ENCODE measurements at regions not wholly inside any gene's neighbourhood (a gene's known extent, or its start where the extent isn't known, plus 50 kb on each side); places are given as distances from the start of the nearest gene placed in this dataset.

DNA sequence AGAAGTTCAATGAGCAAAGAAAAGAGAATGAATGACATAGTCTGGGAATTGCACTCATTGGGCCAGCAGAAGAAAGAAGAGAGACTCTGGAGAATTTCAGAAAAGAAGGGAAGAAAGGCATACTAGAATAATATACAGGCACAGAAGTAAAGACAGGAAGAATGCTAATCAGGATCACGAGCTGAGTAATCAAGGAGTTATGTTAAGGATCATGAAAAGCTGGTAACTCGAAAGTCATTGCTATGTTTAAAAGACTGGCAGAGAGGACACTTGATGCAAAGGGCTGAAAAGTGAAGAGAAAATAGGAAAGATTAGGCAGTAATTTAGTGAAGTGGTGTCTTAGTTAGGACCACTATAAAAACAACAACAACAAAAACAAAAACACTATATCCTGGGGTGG is 284.1 kb downstream of the ZBBX start:
- no peak overlapping the region for H3K4me3 ChIP-seq (ENCODE audit: low read depth, low read length)
- H3K27ac ChIP-seq (ENCODE audit: low read depth, low read length): no peak overlapping the region
- ChIA-PET POLR2A (no interaction called here), CTCF (no interaction called here)
- no peak for DNase-seq (ENCODE audit: low read depth, low spot score)
- no peaks in the 10 kb centered on the region for H3K9me3 ChIP-seq (ENCODE audit: control insufficient read depth, insufficient read depth, low read length)
- TF ChIP-seq, protein P1, sequence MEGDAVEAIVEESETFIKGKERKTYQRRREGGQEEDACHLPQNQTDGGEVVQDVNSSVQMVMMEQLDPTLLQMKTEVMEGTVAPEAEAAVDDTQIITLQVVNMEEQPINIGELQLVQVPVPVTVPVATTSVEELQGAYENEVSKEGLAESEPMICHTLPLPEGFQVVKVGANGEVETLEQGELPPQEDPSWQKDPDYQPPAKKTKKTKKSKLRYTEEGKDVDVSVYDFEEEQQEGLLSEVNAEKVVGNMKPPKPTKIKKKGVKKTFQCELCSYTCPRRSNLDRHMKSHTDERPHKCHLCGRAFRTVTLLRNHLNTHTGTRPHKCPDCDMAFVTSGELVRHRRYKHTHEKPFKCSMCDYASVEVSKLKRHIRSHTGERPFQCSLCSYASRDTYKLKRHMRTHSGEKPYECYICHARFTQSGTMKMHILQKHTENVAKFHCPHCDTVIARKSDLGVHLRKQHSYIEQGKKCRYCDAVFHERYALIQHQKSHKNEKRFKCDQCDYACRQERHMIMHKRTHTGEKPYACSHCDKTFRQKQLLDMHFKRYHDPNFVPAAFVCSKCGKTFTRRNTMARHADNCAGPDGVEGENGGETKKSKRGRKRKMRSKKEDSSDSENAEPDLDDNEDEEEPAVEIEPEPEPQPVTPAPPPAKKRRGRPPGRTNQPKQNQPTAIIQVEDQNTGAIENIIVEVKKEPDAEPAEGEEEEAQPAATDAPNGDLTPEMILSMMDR (IDR thresholded peaks at IDR 0.05; ENCODE audit: low read depth, low read length): no peak
- H3K27me3 ChIP-seq (ENCODE audit: control insufficient read depth, insufficient read depth, low read length): no peaks in the 10 kb centered on the region

DNA sequence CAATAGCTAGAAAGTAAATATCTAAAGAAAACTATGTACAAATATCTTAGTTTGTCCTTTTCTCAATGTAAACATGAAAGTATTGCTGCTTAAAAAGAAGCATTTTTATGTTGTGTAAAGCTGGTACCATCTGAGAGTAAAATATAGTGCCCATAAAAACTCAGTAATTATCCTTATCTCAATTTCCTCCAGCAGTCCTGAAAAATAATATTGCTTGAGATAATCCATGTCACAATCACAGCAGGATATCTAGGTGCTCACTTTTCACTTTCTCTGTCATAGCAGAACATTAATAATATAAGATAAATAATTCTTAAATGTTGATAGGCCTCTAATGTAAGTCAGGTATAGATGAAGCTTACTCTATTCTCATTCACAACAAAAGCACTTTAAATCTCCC is 285.5 kb downstream of the ZBBX start:
- H3K27ac ChIP-seq (ENCODE audit: low read depth, low read length): no peak overlapping the region
- no peak overlapping the region for H3K4me3 ChIP-seq (ENCODE audit: low read depth, low read length)
- POLR2A ChIA-PET: no interaction called here
- no peak for DNase-seq (ENCODE audit: low read depth, low spot score)
- H3K9me3 ChIP-seq (ENCODE audit: control insufficient read depth, insufficient read depth, low read length): no peaks in the 10 kb centered on the region
- H3K27me3 ChIP-seq (ENCODE audit: control insufficient read depth, insufficient read depth, low read length): no peaks in the 10 kb centered on the region
- CTCF ChIA-PET: no interaction called here
- TF ChIP-seq, protein P1 (IDR thresholded peaks at IDR 0.05; ENCODE audit: low read depth, low read length): no peak

GRCh38 chr3:167091226-167091625 is 288.9 kb downstream of the ZBBX start:
- ChIA-PET CTCF (no interaction called here), POLR2A (no interaction called here)
- Histone ChIP-seq H3K9me3 (ENCODE audit: control insufficient read depth, insufficient read depth, low read length) (no peaks in the 10 kb centered on the region), H3K27me3 (ENCODE audit: control insufficient read depth, insufficient read depth, low read length) (no peaks in the 10 kb centered on the region), H3K27ac (ENCODE audit: low read depth, low read length) (no peak overlapping the region), H3K4me3 (ENCODE audit: low read depth, low read length) (no peak overlapping the region)
- DNase-seq (ENCODE audit: low read depth, low spot score): no peak
- TF ChIP-seq, protein P1 (IDR thresholded peaks at IDR 0.05; ENCODE audit: low read depth, low read length): no peak

DNA sequence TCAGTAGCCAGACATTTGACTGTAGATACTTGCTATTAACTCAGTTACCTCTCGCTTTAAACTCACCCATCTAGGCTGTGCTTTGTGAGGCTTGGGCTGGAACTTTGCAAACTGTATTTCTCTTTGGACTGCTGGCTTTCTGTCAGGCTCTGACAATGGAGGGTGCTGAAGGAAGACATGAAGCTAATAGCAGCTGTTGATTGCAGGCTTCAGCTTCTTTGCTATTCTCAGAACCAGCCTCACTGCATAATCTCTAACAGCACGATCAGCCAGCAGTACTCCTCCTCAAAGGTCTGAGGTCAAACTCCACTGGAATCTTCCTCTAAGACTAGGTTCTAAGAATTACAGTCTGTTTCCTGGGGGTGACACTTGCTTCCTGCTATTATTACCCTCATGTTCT is 295.6 kb downstream of the ZBBX start:
- Histone ChIP-seq H3K27ac (ENCODE audit: low read depth, low read length) (no peak overlapping the region), H3K9me3 (ENCODE audit: control insufficient read depth, insufficient read depth, low read length) (no peaks in the 10 kb centered on the region), H3K4me3 (ENCODE audit: low read depth, low read length) (no peak overlapping the region), H3K27me3 (ENCODE audit: control insufficient read depth, insufficient read depth, low read length) (no peaks in the 10 kb centered on the region)
- ChIA-PET POLR2A (no interaction called here), CTCF (no interaction called here)
- no peak for DNase-seq (ENCODE audit: low read depth, low spot score)
- TF ChIP-seq, protein P1 (IDR thresholded peaks at IDR 0.05; ENCODE audit: low read depth, low read length): no peak

DNA sequence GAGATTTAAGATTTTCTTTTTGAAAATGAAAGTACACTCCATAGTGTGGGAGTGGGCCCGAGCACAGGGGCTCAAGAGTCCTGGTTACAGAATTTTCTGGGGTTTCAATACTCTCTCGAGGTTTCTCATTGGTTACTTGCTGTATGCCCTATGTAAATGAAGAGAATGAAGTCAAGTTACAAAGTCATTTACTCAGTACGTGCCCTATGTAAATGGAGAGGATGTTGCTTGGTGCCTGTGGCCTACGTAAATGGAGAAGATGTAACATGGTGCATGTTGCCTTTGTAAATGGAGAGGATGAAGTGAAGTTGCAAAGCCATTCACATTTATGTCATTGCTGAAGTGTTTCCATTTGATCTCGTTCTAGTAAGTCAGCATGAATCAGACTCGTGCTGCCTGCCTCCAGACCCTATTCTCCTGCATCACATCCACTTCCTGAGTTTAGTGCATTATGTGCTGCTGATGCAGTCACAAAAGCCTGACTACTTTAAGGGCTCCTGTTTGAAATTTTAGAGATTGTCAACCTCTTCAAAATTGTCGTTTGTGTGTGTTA is 302.0 kb downstream of the ZBBX start:
- Histone ChIP-seq H3K4me3 (ENCODE audit: low read depth, low read length) (no peak overlapping the region), H3K27ac (ENCODE audit: low read depth, low read length) (no peak overlapping the region), H3K9me3 (ENCODE audit: control insufficient read depth, insufficient read depth, low read length) (peaks cover 2% of the 10 kb centered on the region; the same call in 1 of the 2 replicates), H3K27me3 (ENCODE audit: control insufficient read depth, insufficient read depth, low read length) (no peaks in the 10 kb centered on the region)
- TF ChIP-seq, protein P1 (IDR thresholded peaks at IDR 0.05; ENCODE audit: low read depth, low read length): no peak
- ChIA-PET CTCF (no interaction called here), POLR2A (no interaction called here)
- DNase-seq (ENCODE audit: low read depth, low spot score): no peak

Data from AG04450 (cell line).